ENCODE measurements at regions not wholly inside any gene's neighbourhood (a gene's known extent, or its start where the extent isn't known, plus 50 kb on each side); places are given as distances from the start of the nearest gene placed in this dataset.

- DNase-seq: no peak
Measured at GRCh38 chr9:103649086-103649485, 445.0 kb upstream of the SMC2 start.

GRCh38 chr9:103658156-103658555 is 436.0 kb upstream of the SMC2 start:
- no peak for DNase-seq

GRCh38 chr9:103660830-103661229 is 433.3 kb upstream of the SMC2 start:
- no peak for DNase-seq

- DNase-seq: no peak
Measured at GRCh38 chr9:103661663-103662062, 432.4 kb upstream of the SMC2 start.

- DNase-seq: no peak
Measured at GRCh38 chr9:103669296-103669695, 424.8 kb upstream of the SMC2 start.

- DNase-seq: no peak
Measured at GRCh38 chr9:103674271-103674670, 419.8 kb upstream of the SMC2 start.

- no peak for DNase-seq
Measured at GRCh38 chr9:103680581-103680980, 413.5 kb upstream of the SMC2 start.

- DNase-seq: no peak
Measured at GRCh38 chr9:103681435-103681834, 412.7 kb upstream of the SMC2 start.

- no peak for DNase-seq
Measured at GRCh38 chr9:103700195-103700962, 393.7 kb upstream of the SMC2 start.

GRCh38 chr9:103702572-103702971 is 391.5 kb upstream of the SMC2 start:
- DNase-seq: no peak

GRCh38 chr9:103707181-103707580 is 386.9 kb upstream of the SMC2 start:
- DNase-seq: no peak

- DNase-seq: no peak
Measured at GRCh38 chr9:103709366-103709765, 384.7 kb upstream of the SMC2 start.

- DNase-seq: no peak
Measured at GRCh38 chr9:103713631-103714030, 380.5 kb upstream of the SMC2 start.

GRCh38 chr9:103714992-103715391 is 379.1 kb upstream of the SMC2 start:
- DNase-seq: no peak

GRCh38 chr9:103721056-103721455 is 373.1 kb upstream of the SMC2 start:
- no peak for DNase-seq

- DNase-seq: no peak
Measured at GRCh38 chr9:103730866-103731265, 363.2 kb upstream of the SMC2 start.

- no peak for DNase-seq
Measured at GRCh38 chr9:103731541-103731940, 362.6 kb upstream of the SMC2 start.

GRCh38 chr9:103734471-103734870 is 359.6 kb upstream of the SMC2 start:
- DNase-seq: no peak

GRCh38 chr9:103755441-103755840 is 338.7 kb upstream of the SMC2 start:
- no peak for DNase-seq

GRCh38 chr9:103755986-103756385 is 338.1 kb upstream of the SMC2 start:
- no peak for DNase-seq

- no peak for DNase-seq
Measured at GRCh38 chr9:103757062-103757461, 337.0 kb upstream of the SMC2 start.

GRCh38 chr9:103761466-103761865 is 332.6 kb upstream of the SMC2 start:
- DNase-seq: no peak

GRCh38 chr9:103789686-103790085 is 304.4 kb upstream of the SMC2 start:
- no peak for DNase-seq

- DNase-seq: peak; percentile 0
Measured at GRCh38 chr9:103798620-103799019, 295.5 kb upstream of the SMC2 start.

GRCh38 chr9:103799959-103800358 is 294.1 kb upstream of the SMC2 start:
- no peak for DNase-seq

Measured in dermis blood vessel endothelial cell (primary cell).